ENCODE measurements at regions not wholly inside any gene's neighbourhood (a gene's known extent, or its start where the extent isn't known, plus 50 kb on each side); places are given as distances from the start of the nearest gene placed in this dataset.

GRCh38 chr7:155963771-155964195 is 151.5 kb upstream of the SHH start:
- no peak for TF ChIP-seq POLR2A (IDR thresholded peaks at IDR 0.05; ENCODE audit: low read depth, low read length)
- no peak for TF ChIP-seq TAF1 (IDR thresholded peaks at IDR 0.05; ENCODE audit: borderline replicate concordance, low read depth, low read length)
- no peak for TF ChIP-seq POLR2AphosphoS5 (IDR thresholded peaks at IDR 0.05; ENCODE audit: low read depth, low read length)

Measured in GM12892 (cell line).